ENCODE measurements at regions not wholly inside any gene's neighbourhood (a gene's known extent, or its start where the extent isn't known, plus 50 kb on each side); places are given as distances from the start of the nearest gene placed in this dataset.

GRCh38 chr21:38913893-38914527 lies 108.3 kb downstream of the ETS2 start:
- no peak for TF ChIP-seq JUND (IDR thresholded peaks at IDR 0.05)
- no peaks in the 10 kb centered on the region for H3K9me3 ChIP-seq (ENCODE audit: control insufficient read depth in 4 of 4, low read length in 3 of 4)
- no peak overlapping the region for H3K4me3 ChIP-seq (ENCODE audit: low read depth in 1 of 3, low read length in 3 of 3)
- DNase-seq (ENCODE audit: low spot score): no peak
- H3K4me1 ChIP-seq (ENCODE audit: control insufficient read depth in 4 of 4, insufficient read depth in 4 of 4, low read length in 3 of 4): peaks cover 0 to 39% (median 21%) of the 10 kb centered on the region in 4 donors
- peak overlapping the region; percentile 93 to 96 for H3K27ac ChIP-seq (ENCODE audit: low read depth in 1 of 2, low read length in 2 of 2)
- 94% methylated on average over 3 of the region's 3 CpGs for WGBS
- peak overlapping the region in 1 of 2 donors; percentile 32 for H3K9ac ChIP-seq (ENCODE audit: low read depth in 1 of 2, low read length in 2 of 2)
- no peaks in the 10 kb centered on the region for H3K27me3 ChIP-seq (ENCODE audit: control insufficient read depth in 4 of 4, insufficient read depth in 4 of 4, low read length in 3 of 4)
- no peaks in the 10 kb centered on the region for H3K36me3 ChIP-seq (ENCODE audit: control insufficient read depth in 4 of 4, insufficient read depth in 3 of 4, low read depth in 1 of 4, low read length in 3 of 4)

- Histone ChIP-seq H3K4me3 (ENCODE audit: low read depth in 1 of 3, low read length in 3 of 3) (peak overlapping the region in 1 of 3 donors; percentile 29), H3K9ac (ENCODE audit: low read depth in 1 of 2, low read length in 2 of 2) (peak overlapping the region in 1 of 2 donors; percentile 75), H3K4me1 (ENCODE audit: control insufficient read depth in 4 of 4, insufficient read depth in 4 of 4, low read length in 3 of 4) (peaks cover 0 to 38% (median 21%) of the 10 kb centered on the region in 4 donors), H3K36me3 (ENCODE audit: control insufficient read depth in 4 of 4, insufficient read depth in 3 of 4, low read depth in 1 of 4, low read length in 3 of 4) (no peaks in the 10 kb centered on the region), H3K9me3 (ENCODE audit: control insufficient read depth in 4 of 4, low read length in 3 of 4) (no peaks in the 10 kb centered on the region), H3K27me3 (ENCODE audit: control insufficient read depth in 4 of 4, insufficient read depth in 4 of 4, low read length in 3 of 4) (no peaks in the 10 kb centered on the region), H3K27ac (ENCODE audit: low read depth in 1 of 2, low read length in 2 of 2) (peak overlapping the region; percentile 93 to 96)
- 14% methylated on average over 32 of the region's 32 CpGs for whole genome bisulfite sequencing
- no peak for TF ChIP-seq CTCF (IDR thresholded peaks at IDR 0.05; ENCODE audit: low read depth, low read length, missing input control)
- peak; percentile 80 for TF ChIP-seq YY1 (IDR thresholded peaks at IDR 0.05)
- TF ChIP-seq GABPA (IDR thresholded peaks at IDR 0.05 in 1 of 2, conservative IDR thresholded peaks at IDR 0.05 in 1 of 2): no peak
- TF ChIP-seq TAF1 (conservative IDR thresholded peaks at IDR 0.05): no peak
- TF ChIP-seq FOXA2 (IDR thresholded peaks at IDR 0.05): peak; percentile 12
- TF ChIP-seq RAD21 (IDR thresholded peaks at IDR 0.05): peak; percentile 54 to 64
- TF ChIP-seq HNF4A (conservative IDR thresholded peaks at IDR 0.05): peak; percentile 53 to 67
- TF ChIP-seq JUND (IDR thresholded peaks at IDR 0.05): peak in 1 of 2 donors; percentile 60
- peak; percentile 100 for TF ChIP-seq EGR1 (IDR thresholded peaks at IDR 0.05; ENCODE audit: low read depth in 2 of 2)
- peak; percentile 58 for TF ChIP-seq NR2F2 (IDR thresholded peaks at IDR 0.05)
- peak; percentile 56 for TF ChIP-seq MAX (IDR thresholded peaks at IDR 0.05)
- TF ChIP-seq RXRA (IDR thresholded peaks at IDR 0.05): peak; percentile 75 to 83
- peak; percentile 93 for TF ChIP-seq SP1 (IDR thresholded peaks at IDR 0.05)
- no peak for TF ChIP-seq FOXA1 (IDR thresholded peaks at IDR 0.05)
- TF ChIP-seq HNF4G (IDR thresholded peaks at IDR 0.05): no peak
- TF ChIP-seq ATF3 (IDR thresholded peaks at IDR 0.05): no peak
- TF ChIP-seq REST (IDR thresholded peaks at IDR 0.05): peak; percentile 55
- TF ChIP-seq ZBTB33 (IDR thresholded peaks at IDR 0.05): no peak
- peak; percentile 68 for DNase-seq (ENCODE audit: low spot score)
These were observed 107.6 kb downstream of the ETS2 start for GRCh38 chr21:38913120-38913892.
